Breast epithelium (tissue), 3 donors: ENCODE measurements at regions not wholly inside any gene's neighbourhood (a gene's known extent, or its start where the extent isn't known, plus 50 kb on each side); places are given as distances from the start of the nearest gene placed in this dataset.

Experiments
- POLR2A ChIP-seq: fragments of 450-650 bp; IDR thresholded peaks from one replicate; pipeline ENCODE4 v1.6.1; 2016; ENCODE audit warnings: antibody characterized with exemption, mild to moderate bottlenecking, moderate library complexity
- POLR2AphosphoS5 ChIP-seq, 3 donors: sonication (generic); formaldehyde crosslinking; IDR thresholded peaks; one replicate each; pipeline ENCODE4 v1.6.1; 2017; ENCODE audit warnings: antibody characterized with exemption in 3 of 3
- TF ChIP-seq, protein P1 (sequence below), 3 donors: fragments of 450-650 bp; IDR thresholded peaks; one replicate each; pipeline ENCODE4 v1.5.1; 2016 to 2017; ENCODE audit warnings: antibody characterized with exemption in 3 of 3, mild to moderate bottlenecking in 3 of 3, moderate library complexity in 3 of 3

DNA sequence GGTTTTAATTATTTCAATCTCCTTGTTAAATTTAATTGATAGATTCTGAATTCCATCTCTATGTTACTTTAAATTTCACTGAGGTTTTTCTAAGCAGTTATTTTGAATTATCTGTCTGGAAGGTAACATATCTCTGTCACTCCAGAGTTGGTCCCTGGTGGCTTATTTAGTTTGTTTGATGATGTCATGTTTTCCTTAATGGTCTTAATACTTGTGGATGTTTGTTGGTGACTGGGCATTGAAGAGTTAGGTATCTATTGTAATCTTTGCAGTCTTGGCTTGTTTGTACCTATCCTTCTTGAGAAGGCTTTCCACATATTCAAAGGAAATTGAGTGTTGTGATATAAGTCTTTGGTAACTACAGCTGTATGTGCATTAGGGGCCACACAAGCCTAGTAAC, 810.0 kb upstream of the NEGR1 start:
- no peak for TF ChIP-seq POLR2A
- TF ChIP-seq, protein P1, sequence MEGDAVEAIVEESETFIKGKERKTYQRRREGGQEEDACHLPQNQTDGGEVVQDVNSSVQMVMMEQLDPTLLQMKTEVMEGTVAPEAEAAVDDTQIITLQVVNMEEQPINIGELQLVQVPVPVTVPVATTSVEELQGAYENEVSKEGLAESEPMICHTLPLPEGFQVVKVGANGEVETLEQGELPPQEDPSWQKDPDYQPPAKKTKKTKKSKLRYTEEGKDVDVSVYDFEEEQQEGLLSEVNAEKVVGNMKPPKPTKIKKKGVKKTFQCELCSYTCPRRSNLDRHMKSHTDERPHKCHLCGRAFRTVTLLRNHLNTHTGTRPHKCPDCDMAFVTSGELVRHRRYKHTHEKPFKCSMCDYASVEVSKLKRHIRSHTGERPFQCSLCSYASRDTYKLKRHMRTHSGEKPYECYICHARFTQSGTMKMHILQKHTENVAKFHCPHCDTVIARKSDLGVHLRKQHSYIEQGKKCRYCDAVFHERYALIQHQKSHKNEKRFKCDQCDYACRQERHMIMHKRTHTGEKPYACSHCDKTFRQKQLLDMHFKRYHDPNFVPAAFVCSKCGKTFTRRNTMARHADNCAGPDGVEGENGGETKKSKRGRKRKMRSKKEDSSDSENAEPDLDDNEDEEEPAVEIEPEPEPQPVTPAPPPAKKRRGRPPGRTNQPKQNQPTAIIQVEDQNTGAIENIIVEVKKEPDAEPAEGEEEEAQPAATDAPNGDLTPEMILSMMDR (IDR thresholded peaks at IDR 0.05) = no peak
- TF ChIP-seq POLR2AphosphoS5 (IDR thresholded peaks at IDR 0.05) = no peak
